ENCODE measurements at regions not wholly inside any gene's neighbourhood (a gene's known extent, or its start where the extent isn't known, plus 50 kb on each side); places are given as distances from the start of the nearest gene placed in this dataset.

- DNase-seq (ENCODE audit: low spot score), result no peak
- TF ChIP-seq CTCF (IDR thresholded peaks at IDR 0.05; ENCODE audit: extremely low read depth, missing control alignments), result no peak
Observed at GRCh38 chr1:229161740-229162139, 109.2 kb upstream of the RAB4A start.

- no peak for TF ChIP-seq CTCF (IDR thresholded peaks at IDR 0.05; ENCODE audit: extremely low read depth, missing control alignments)
- DNase-seq (ENCODE audit: low spot score), result no peak
Observed at GRCh38 chr1:229162825-229163515, 107.9 kb upstream of the RAB4A start.

DNA sequence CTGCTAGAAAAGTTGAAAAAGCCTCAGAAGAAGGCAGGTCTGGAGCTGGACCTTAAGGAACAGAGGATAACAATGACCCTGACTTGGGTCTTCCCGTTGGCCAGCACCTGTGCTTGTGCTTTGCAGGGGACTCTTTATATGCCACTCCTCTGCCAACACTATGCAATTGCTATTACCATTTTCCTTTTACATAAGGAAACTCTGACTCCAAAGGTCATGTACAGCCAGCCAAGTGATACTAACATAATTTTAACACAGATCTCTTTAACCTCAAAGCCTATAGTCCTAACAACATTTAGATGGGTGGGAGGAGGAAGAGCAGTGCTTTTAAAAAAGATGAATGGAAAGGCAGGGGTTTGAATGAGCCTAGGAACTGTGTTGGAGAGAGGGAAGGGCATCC is 106.6 kb upstream of the RAB4A start:
- TF ChIP-seq CTCF (IDR thresholded peaks at IDR 0.05; ENCODE audit: extremely low read depth, missing control alignments), result no peak
- no peak for DNase-seq (ENCODE audit: low spot score)

DNA sequence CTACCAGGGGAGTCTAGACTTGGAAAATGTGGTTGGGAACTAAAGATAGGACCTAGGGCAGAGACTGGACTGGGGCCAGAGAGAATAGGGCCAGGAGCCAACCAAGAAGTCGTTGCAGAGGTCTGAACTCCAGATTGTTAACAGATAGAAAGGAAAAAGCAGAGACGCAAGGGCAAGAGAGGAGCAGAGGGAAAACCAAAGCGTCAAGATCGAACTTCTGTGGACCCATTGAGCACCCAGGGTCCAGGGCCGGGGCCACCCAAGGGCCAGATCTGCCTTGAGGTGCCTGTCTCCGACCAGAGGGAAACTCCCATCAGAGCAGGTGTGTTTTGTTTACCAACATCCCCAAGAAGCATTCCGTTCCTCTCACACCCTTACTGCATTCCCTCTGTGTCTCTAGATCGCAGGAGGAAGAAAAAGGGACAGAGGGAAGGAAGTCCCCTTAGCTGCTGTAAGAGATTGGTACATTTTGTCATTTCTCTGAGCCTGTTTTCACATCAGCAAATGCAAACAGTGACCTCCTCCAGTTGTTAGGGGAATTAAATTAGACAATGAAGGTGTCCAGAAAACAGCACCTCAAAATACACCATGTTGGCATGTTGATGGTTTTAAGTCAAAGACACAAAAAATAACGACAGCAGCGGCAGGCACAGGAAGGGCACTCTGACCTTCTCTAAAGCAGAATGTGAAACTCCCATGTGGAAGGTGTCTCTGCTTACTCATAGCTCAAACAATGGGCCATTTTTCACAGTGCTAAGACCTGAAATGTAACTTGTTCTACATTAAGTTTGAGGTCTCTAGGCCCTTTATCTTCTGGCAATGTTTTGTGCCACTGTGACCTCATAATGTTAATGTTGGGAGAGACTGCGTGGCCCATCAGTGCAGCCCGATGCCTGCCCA is 105.8 kb upstream of the RAB4A start:
- no peak for TF ChIP-seq CTCF (IDR thresholded peaks at IDR 0.05; ENCODE audit: extremely low read depth, missing control alignments)
- no peak for DNase-seq (ENCODE audit: low spot score)

DNA sequence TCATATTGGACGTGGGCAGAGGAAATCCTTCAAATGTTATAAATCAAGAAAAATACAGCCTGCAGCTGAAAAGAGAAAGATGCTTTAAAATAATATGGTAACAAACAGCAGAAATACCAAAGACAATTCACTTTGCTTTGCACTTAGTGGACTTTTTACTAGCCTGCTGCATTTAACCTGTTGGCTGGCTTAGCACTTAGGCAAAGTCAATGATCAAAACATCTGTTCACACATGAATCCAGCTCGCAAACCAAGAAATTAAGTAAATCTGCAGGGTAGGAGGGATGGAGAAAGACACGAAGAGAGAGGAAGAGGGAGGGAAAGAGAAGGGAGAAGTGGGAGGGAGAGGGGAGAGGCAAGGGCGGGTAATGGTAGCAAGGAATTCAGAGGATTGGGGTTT is 103.6 kb upstream of the RAB4A start:
- TF ChIP-seq CTCF (IDR thresholded peaks at IDR 0.05; ENCODE audit: extremely low read depth, missing control alignments), result no peak
- no peak for DNase-seq (ENCODE audit: low spot score)

DNA sequence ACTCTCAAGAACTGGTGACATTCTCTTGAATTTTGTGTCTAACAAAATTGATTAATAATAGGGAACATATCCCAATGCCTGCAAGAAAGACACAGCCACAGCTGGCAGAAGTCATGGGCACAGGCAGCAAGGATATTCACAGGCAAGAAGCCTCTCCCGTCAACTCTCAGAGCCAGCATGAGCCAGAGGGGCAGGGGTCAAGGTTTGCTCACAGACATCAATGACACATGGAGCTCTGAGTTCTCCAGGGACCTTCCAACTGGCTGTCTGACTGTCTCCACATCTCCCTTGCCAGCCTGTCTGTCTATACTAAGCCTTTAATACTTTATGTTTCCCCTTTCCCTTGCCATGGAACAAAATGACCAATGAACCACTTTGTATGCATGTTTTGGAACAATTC is 101.5 kb upstream of the RAB4A start:
- no peak for DNase-seq (ENCODE audit: low spot score)

More for the DNA sequence above, 101.5 kb upstream of the RAB4A start:
- TF ChIP-seq CTCF (IDR thresholded peaks at IDR 0.05; ENCODE audit: extremely low read depth, missing control alignments), result no peak

Measured in GM20000 (cell line).